Thyroid gland (tissue), 4 donors: ENCODE measurements at regions not wholly inside any gene's neighbourhood (a gene's known extent, or its start where the extent isn't known, plus 50 kb on each side); places are given as distances from the start of the nearest gene placed in this dataset.

Source experiments
- DNase-seq, 2 donors: peaks; one replicate each; pipeline ENCODE4 v3.0.0-alpha.2; 2019
- H3K27ac ChIP-seq, 3 donors: fragments of 200-600 bp; sonication (generic); 1 replicate in 2 of 3; 2 replicates in 1 of 3; pipeline ENCODE4 v1.5.1; 2016 to 2019; ENCODE audit warnings: mild to moderate bottlenecking in 1 of 3, moderate library complexity in 1 of 3
- H3K27me3 ChIP-seq: fragments of 200-600 bp; sonication (generic); one replicate; pipeline ENCODE4 v1.5.1; 2019
- H3K36me3 ChIP-seq, 2 donors: fragments of 200-600 bp; sonication (generic); one replicate each; pipeline ENCODE4 v1.5.1; 2016 to 2019
- H3K4me1 ChIP-seq, 2 donors: fragments of 200-600 bp; sonication (generic); one replicate each; pipeline ENCODE4 v1.5.1; 2017 to 2019
- H3K4me3 ChIP-seq, 3 donors: fragments of 200-600 bp; sonication (generic); replicated peaks in 1 of 3; 1 replicate in 2 of 3; 2 replicates in 1 of 3; pipeline ENCODE4 v1.5.1; 2016; ENCODE audit warnings: mild to moderate bottlenecking in 1 of 3
- H3K9me3 ChIP-seq: fragments of 200-600 bp; sonication (generic); one replicate; pipeline ENCODE4 v1.5.1; 2017
- CTCF ChIP-seq, 6 experiments: fragments of 200-600 bp in 3 of 6; fragments of 450-650 bp in 3 of 6; sonication (generic) in 3 of 6; IDR thresholded peaks; one replicate each; pipeline ENCODE4 v1.5.1; 2016 to 2019; ENCODE audit warnings: antibody characterized with exemption in 6 of 6, mild to moderate bottlenecking in 2 of 6, inconsistent platforms in 1 of 6, moderate library complexity in 1 of 6
- POLR2A ChIP-seq, 2 donors: fragments of 450-650 bp; IDR thresholded peaks; one replicate each; pipeline ENCODE4 v1.6.1; 2017; ENCODE audit warnings: antibody characterized with exemption in 2 of 2, mild to moderate bottlenecking in 2 of 2, moderate library complexity in 1 of 2
- WGBS, 2 donors: methylation state at CpG; one replicate each; pipeline ENCODE4 v1.1.5; 2017; 5-methylcytosine and 5-hydroxymethylcytosine counted together
- intact Hi-C: fragments of 100-400 bp; cut with DNase I; formaldehyde crosslinking; loops from one replicate; pipeline ENCODE4 v1.15.1; 2023

GRCh38 chr6:66897576-66897975 lies 1190.5 kb upstream of the EYS start:
- TF ChIP-seq POLR2A (IDR thresholded peaks at IDR 0.05) (no peak), CTCF (IDR thresholded peaks at IDR 0.05) (no peak)
- 86 to 97% methylated on average over 2 of the region's 2 CpGs for WGBS, 2 donors
- Histone ChIP-seq H3K36me3 (no peaks in the 10 kb centered on the region), H3K9me3 (no peaks in the 10 kb centered on the region), H3K27ac (no peak overlapping the region), H3K27me3 (no peaks in the 10 kb centered on the region), H3K4me1 (no peaks in the 10 kb centered on the region), H3K4me3 (no peak overlapping the region)
- no peak for DNase-seq
- intact Hi-C loops: no loop called here

DNA sequence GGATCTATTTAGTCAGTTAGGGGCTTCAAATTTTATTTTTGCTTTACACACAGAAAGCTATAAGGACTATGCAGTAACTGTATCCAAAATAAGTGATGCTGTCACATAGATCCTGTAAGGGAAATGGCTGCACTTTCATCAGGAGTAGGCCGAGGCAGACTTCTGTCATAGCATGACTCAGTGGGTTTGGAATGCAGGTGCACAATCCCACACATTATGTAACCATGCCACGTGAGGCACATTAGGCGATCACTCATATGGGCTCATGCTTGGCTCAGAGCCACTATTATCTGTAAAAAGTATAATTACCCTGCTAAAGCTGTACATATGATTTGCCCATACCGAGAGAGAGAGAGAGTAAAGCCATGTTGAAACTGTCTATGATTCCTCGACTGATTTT lies 1189.4 kb upstream of the EYS start:
- DNase-seq: no peak
- H3K4me3 ChIP-seq: no peak overlapping the region
- intact Hi-C loops: no loop called here
- H3K9me3 ChIP-seq: no peaks in the 10 kb centered on the region
- H3K36me3 ChIP-seq: no peaks in the 10 kb centered on the region
- H3K4me1 ChIP-seq: no peaks in the 10 kb centered on the region
- TF ChIP-seq POLR2A (IDR thresholded peaks at IDR 0.05) (no peak), CTCF (IDR thresholded peaks at IDR 0.05) (no peak)
- WGBS, 2 donors: 87 to 91% methylated on average over 5 of the region's 5 CpGs
- no peaks in the 10 kb centered on the region for H3K27me3 ChIP-seq
- no peak overlapping the region for H3K27ac ChIP-seq

- Histone ChIP-seq H3K27ac (no peak overlapping the region), H3K4me3 (no peak overlapping the region), H3K27me3 (no peaks in the 10 kb centered on the region), H3K4me1 (no peaks in the 10 kb centered on the region), H3K9me3 (no peaks in the 10 kb centered on the region), H3K36me3 (no peaks in the 10 kb centered on the region)
- DNase-seq: no peak
- 81 to 84% methylated on average over 1 of the region's 1 CpG for WGBS, 2 donors
- TF ChIP-seq CTCF (IDR thresholded peaks at IDR 0.05) (no peak), POLR2A (IDR thresholded peaks at IDR 0.05) (no peak)
- intact Hi-C loops: no loop called here
Observed at GRCh38 chr6:66883453-66883852, 1176.4 kb upstream of the EYS start.

DNA sequence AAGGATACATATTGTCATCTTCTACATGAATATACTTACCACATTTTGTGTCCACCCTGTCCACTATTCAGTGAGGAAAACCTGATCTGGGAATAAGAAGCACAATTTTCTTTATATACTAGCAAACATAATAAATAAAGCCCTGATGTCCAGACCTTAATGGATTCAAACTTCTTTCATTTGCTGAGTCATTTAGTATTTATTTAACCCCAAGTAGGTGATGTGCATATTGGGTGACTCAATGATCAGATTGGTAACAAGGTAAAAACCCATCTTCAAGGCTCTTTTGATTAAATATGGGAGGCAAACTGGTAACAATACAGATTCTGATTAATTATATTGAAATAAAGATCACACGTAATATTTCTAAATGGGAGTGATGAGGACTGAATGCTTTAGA lies 1159.8 kb upstream of the EYS start:
- H3K27ac ChIP-seq: no peak overlapping the region
- H3K27me3 ChIP-seq: no peaks in the 10 kb centered on the region
- no peak overlapping the region for H3K4me3 ChIP-seq
- H3K36me3 ChIP-seq: no peaks in the 10 kb centered on the region
- no peak for TF ChIP-seq CTCF (IDR thresholded peaks at IDR 0.05)
- TF ChIP-seq POLR2A (IDR thresholded peaks at IDR 0.05): no peak
- no peaks in the 10 kb centered on the region for H3K9me3 ChIP-seq
- intact Hi-C loops: no loop called here
- no peaks in the 10 kb centered on the region for H3K4me1 ChIP-seq
- WGBS, 2 donors: 91 to 93% methylated on average over 1 of the region's 1 CpG
- DNase-seq: no peak

DNA sequence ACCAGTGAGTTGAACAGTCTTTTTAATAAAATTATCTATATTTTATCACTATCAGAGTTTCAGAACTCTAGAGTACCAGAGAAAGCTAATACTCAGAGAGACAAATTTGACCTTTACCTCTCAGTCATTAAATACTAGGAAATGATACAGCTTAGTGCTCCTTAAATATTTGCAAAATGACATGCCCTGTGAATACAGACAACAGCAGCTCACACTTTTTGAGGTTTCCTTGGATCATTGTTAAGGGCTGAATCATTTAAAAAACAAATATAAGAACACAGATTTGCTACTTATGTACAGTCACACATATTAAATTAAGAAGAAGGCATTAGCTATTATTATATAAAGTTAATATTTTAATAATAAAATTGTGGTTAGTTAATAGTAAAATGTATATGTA lies 1158.7 kb upstream of the EYS start:
- Histone ChIP-seq H3K27me3 (no peaks in the 10 kb centered on the region), H3K4me1 (no peaks in the 10 kb centered on the region), H3K27ac (no peak overlapping the region), H3K9me3 (no peaks in the 10 kb centered on the region), H3K36me3 (no peaks in the 10 kb centered on the region), H3K4me3 (no peak overlapping the region)
- DNase-seq: no peak
- TF ChIP-seq POLR2A (IDR thresholded peaks at IDR 0.05) (no peak), CTCF (IDR thresholded peaks at IDR 0.05) (no peak)
- intact Hi-C loops: no loop called here
